Panc1 (cell line): ENCODE measurements at regions not wholly inside any gene's neighbourhood (a gene's known extent, or its start where the extent isn't known, plus 50 kb on each side); places are given as distances from the start of the nearest gene placed in this dataset.

ENCODE experiments used
- ATAC-seq: fragments of 200-7000 bp; cut with Tn5 transposase; 2 replicates; pipeline ENCODE4 v1.9.1; 2020; ENCODE audit warnings: mild to moderate bottlenecking, moderate library complexity
- BruUV-seq: library from RNA; stranded (reverse); fragments of 400-500 nt; replicated peaks from 2 replicates; lab custom pipeline; 2021; lab: Mats Ljungman, UMichigan
- CTCF ChIA-PET: fragments of 300-600 bp; sonication (Branson Sonifier 250); formaldehyde crosslinking; loops from one replicate; lab custom pipeline; 2022; ENCODE audit warnings: antibody characterized with exemption; lab: Charles Lee
- POLR2A ChIA-PET: fragments of 300-600 bp; sonication (Branson Sonifier 250); formaldehyde crosslinking; loops from one replicate; lab custom pipeline; 2022; ENCODE audit warnings: antibody characterized with exemption; lab: Charles Lee
- DNase-seq: peaks from one replicate; pipeline ENCODE4 v3.0.0-alpha.2; 2010; ENCODE audit warnings: low read depth, low spot score
- H3K27ac ChIP-seq: 2 replicates; pipeline ENCODE4 v1.5.1; 2011; ENCODE audit warnings: mild to moderate bottlenecking, low read length, inconsistent platforms
- H3K27me3 ChIP-seq: fragments of 200-500 bp; sonication (Bioruptor generic); 2 replicates; pipeline ENCODE4 v1.6.0; 2014; ENCODE audit warnings: low read length, inconsistent platforms; ENCODE audit not compliant: control insufficient read depth, insufficient read depth
- H3K36me3 ChIP-seq: fragments of 200-500 bp; sonication (Bioruptor generic); 2 replicates; pipeline ENCODE4 v1.5.1; 2014; ENCODE audit warnings: inconsistent platforms, mild to moderate bottlenecking, low read length, moderate library complexity; ENCODE audit not compliant: control insufficient read depth, insufficient read depth
- H3K4me1 ChIP-seq: 2 replicates; pipeline ENCODE4 v1.5.1; 2011; ENCODE audit warnings: inconsistent platforms, mild to moderate bottlenecking, low read length, moderate library complexity; ENCODE audit not compliant: control insufficient read depth, insufficient read depth
- H3K4me3 ChIP-seq, 2 experiments: 2 replicates each; pipeline ENCODE4 v1.5.1; 2011 to 2012; ENCODE audit warnings: low read depth in 2 of 2, low read length in 2 of 2, mild to moderate bottlenecking in 2 of 2, inconsistent platforms in 1 of 2, moderate library complexity in 1 of 2
- H3K9me3 ChIP-seq: fragments of 200-500 bp; sonication (Bioruptor generic); 2 replicates; pipeline ENCODE4 v1.5.1; 2014; ENCODE audit warnings: low read depth, mild to moderate bottlenecking, inconsistent platforms, low read length, moderate library complexity; ENCODE audit not compliant: control insufficient read depth, insufficient read depth
- CTCF ChIP-seq: fragments of 450-650 bp; IDR thresholded peaks from 2 replicates; pipeline ENCODE4 v1.5.1; 2017; ENCODE audit warnings: mild to moderate bottlenecking
- POLR2AphosphoS5 ChIP-seq: IDR thresholded peaks from 2 replicates; pipeline ENCODE4 v1.6.1; 2012; ENCODE audit warnings: mild to moderate bottlenecking, low read depth, low read length, moderate library complexity
- REST ChIP-seq, 2 experiments: IDR thresholded peaks; 2 replicates each; pipeline ENCODE4 v1.6.1; 2011 to 2012; ENCODE audit warnings: low read depth in 2 of 2, control low read depth in 1 of 2, low read length in 1 of 2, mild to moderate bottlenecking in 1 of 2, moderate library complexity in 1 of 2; ENCODE audit not compliant: insufficient read depth in 1 of 2
- SIN3A ChIP-seq: IDR thresholded peaks from 2 replicates; pipeline ENCODE4 v1.6.1; 2012; ENCODE audit warnings: low read depth, mild to moderate bottlenecking, low read length, moderate library complexity, borderline replicate concordance; ENCODE audit not compliant: insufficient read depth
- TCF7L2 ChIP-seq: IDR thresholded peaks from 2 replicates; pipeline ENCODE4 v1.6.1; 2011; ENCODE audit warnings: mild to moderate bottlenecking, low read depth, low read length, inconsistent platforms
- in situ Hi-C: cut with HindIII; loops from 2 replicates; pipeline ENCODE4 v1.10.0; 2016; ENCODE audit warnings: low sequenced_read_pairs, low pct_unique_long_range_greater_than_20kb
- intact Hi-C: fragments of 100-400 bp; cut with micrococcal nuclease; formaldehyde crosslinking; loops from one replicate; pipeline ENCODE4 v1.10.0; 2022; ENCODE audit not compliant: unreplicated experiment

- DNase-seq (no peak), ATAC-seq (no peak)
- Histone ChIP-seq H3K4me3 (no peak overlapping the region), H3K27ac (no peak overlapping the region), H3K4me1 (peaks cover 3% of the 10 kb centered on the region; the same call in 1 of the 2 replicates), H3K27me3 (no peaks in the 10 kb centered on the region), H3K9me3 (no peaks in the 10 kb centered on the region), H3K36me3 (no peaks in the 10 kb centered on the region)
- POLR2A ChIA-PET: no interaction called here
- intact Hi-C loops: no loop called here
- BruUV-seq: no TSS peak
- CTCF ChIA-PET: no interaction called here
- no peak for TF ChIP-seq SIN3A
- TF ChIP-seq TCF7L2: no peak
- TF ChIP-seq POLR2AphosphoS5: no peak
- TF ChIP-seq CTCF: no peak
- TF ChIP-seq REST (IDR thresholded peaks at IDR 0.05; ENCODE audit: insufficient read depth in 1 of 2, low read depth in 2 of 2, low read length in 1 of 2): no peak
- in situ Hi-C loops: no loop called here
Observed at GRCh38 chr10:110363572-110364411, 59.1 kb upstream of the SMNDC1 start.

- H3K4me1 ChIP-seq: no peaks in the 10 kb centered on the region
- CTCF ChIA-PET: no interaction called here
- no peak for ATAC-seq
- no peak overlapping the region for H3K4me3 ChIP-seq
- no peak overlapping the region for H3K27ac ChIP-seq
- BruUV-seq: no TSS peak
- no peaks in the 10 kb centered on the region for H3K27me3 ChIP-seq
- no peak for DNase-seq
- H3K9me3 ChIP-seq: no peaks in the 10 kb centered on the region
- intact Hi-C loops: no loop called here
- POLR2A ChIA-PET: no interaction called here
- in situ Hi-C loops: no loop called here
- H3K36me3 ChIP-seq: no peaks in the 10 kb centered on the region
- TF ChIP-seq CTCF (no peak), POLR2AphosphoS5 (no peak), SIN3A (no peak), TCF7L2 (no peak), REST (IDR thresholded peaks at IDR 0.05; ENCODE audit: insufficient read depth in 1 of 2, low read depth in 2 of 2, low read length in 1 of 2) (no peak)
Observed at GRCh38 chr10:110364531-110364937, 59.8 kb upstream of the SMNDC1 start.
